ENCODE measurements at regions not wholly inside any gene's neighbourhood (a gene's known extent, or its start where the extent isn't known, plus 50 kb on each side); places are given as distances from the start of the nearest gene placed in this dataset.
"Not testable (repeated sequence)": the region's sequence is repeated elsewhere in the genome, so short reads cannot be mapped to it uniquely, and the experiment has no call there.

DNA sequence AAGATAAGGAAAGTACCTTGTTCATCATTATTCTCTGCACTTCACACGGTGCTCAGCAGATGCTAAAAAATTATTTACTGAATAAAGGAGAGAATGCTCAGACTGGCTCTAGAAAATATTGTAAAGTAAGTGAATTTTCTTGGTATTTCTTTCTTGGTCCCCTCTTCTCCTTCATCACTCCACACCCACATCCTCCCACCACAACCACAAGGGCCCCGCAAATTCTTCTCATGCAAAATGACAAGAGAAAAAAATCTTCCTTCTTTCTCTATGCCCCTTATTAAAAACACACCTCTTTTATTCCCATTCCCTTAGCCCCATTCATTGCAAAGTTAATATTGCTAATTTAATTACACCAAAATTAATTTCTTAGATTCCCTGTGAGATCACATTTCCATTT is 74.2 kb upstream of the NEDD4L start:
- no peak for DNase-seq
- no peak overlapping the region for H3K4me3 Mint-ChIP-seq
- H3K27me3 Mint-ChIP-seq: peaks cover 5% of the 10 kb centered on the region in 2 donors
- H3K27ac Mint-ChIP-seq: no peak overlapping the region
- H3K9me3 Mint-ChIP-seq: no peaks in the 10 kb centered on the region
- no peak for ATAC-seq (replicated peaks)
- H3K36me3 Mint-ChIP-seq: no peaks in the 10 kb centered on the region
- H3K4me1 Mint-ChIP-seq: peaks cover 0 to 5% of the 10 kb centered on the region in 2 donors

- Mint-ChIP-seq H3K4me3 (no peak overlapping the region), H3K27me3 (peaks cover 3 to 4% of the 10 kb centered on the region in 2 donors), H3K9me3 (no peaks in the 10 kb centered on the region), H3K36me3 (no peaks in the 10 kb centered on the region), H3K27ac (peak overlapping the region; percentile 68), H3K4me1 (peaks cover 2 to 4% of the 10 kb centered on the region in 2 donors)
- DNase-seq: no peak
- no peak for ATAC-seq (replicated peaks)
Observed at GRCh38 chr18:57965246-57965645, 78.8 kb upstream of the NEDD4L start.

DNA sequence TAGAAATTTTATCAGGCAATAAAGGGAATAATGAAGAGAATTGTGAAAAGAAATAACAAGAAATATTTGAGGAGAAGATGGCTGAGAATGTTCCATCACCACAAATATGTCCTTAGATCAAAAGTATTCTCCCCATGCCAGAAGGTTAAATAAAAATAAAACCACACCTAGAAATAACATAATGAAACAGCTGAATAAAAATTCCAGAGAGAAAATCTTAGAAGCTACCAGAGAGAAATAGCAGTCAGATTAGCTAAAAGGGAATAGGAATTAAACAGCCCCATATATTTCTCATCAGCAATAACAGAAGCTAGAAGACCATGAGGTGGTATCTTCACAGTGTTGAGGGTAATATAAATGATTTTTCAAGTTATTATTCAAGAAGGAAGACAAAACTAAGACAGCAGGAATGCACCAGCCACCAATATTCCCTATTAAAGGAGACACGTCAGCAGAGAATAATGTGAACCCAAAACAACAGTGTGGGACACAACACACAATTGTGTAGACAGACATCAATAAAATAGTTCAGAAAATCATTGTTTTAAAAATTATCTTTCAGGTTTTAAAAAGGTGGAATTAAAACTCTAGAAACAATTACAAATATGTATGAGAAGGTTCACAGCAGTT is 82.0 kb upstream of the NEDD4L start:
- H3K27ac Mint-ChIP-seq: no peak overlapping the region
- H3K4me3 Mint-ChIP-seq: no peak overlapping the region
- H3K36me3 Mint-ChIP-seq: no peaks in the 10 kb centered on the region
- H3K4me1 Mint-ChIP-seq: peaks cover 0 to 2% of the 10 kb centered on the region in 2 donors
- no peaks in the 10 kb centered on the region for H3K9me3 Mint-ChIP-seq
- peaks cover 0 to 8% of the 10 kb centered on the region in 2 donors for H3K27me3 Mint-ChIP-seq
- DNase-seq (no peak), ATAC-seq (replicated peaks) (no peak)

- ATAC-seq (replicated peaks): no peak
- no peaks in the 10 kb centered on the region for H3K9me3 Mint-ChIP-seq
- H3K4me1 Mint-ChIP-seq: peaks cover 0 to 2% of the 10 kb centered on the region in 2 donors
- no peak overlapping the region for H3K27ac Mint-ChIP-seq
- no peaks in the 10 kb centered on the region for H3K36me3 Mint-ChIP-seq
- DNase-seq: no peak
- no peak overlapping the region for H3K4me3 Mint-ChIP-seq
- H3K27me3 Mint-ChIP-seq: peaks cover 0 to 8% of the 10 kb centered on the region in 2 donors
Observed at GRCh38 chr18:57961411-57961810, 82.6 kb upstream of the NEDD4L start.

GRCh38 chr18:57959278-57959677 is 84.7 kb upstream of the NEDD4L start:
- ATAC-seq (replicated peaks): peak; percentile 76 to 88
- peaks cover 0 to 8% of the 10 kb centered on the region in 2 donors for H3K27me3 Mint-ChIP-seq
- H3K27ac Mint-ChIP-seq: no peak overlapping the region
- DNase-seq: peak; percentile 16
- H3K4me1 Mint-ChIP-seq: peaks cover 0 to 2% of the 10 kb centered on the region in 2 donors
- no peak overlapping the region for H3K4me3 Mint-ChIP-seq
- H3K9me3 Mint-ChIP-seq: no peaks in the 10 kb centered on the region
- H3K36me3 Mint-ChIP-seq: no peaks in the 10 kb centered on the region

DNA sequence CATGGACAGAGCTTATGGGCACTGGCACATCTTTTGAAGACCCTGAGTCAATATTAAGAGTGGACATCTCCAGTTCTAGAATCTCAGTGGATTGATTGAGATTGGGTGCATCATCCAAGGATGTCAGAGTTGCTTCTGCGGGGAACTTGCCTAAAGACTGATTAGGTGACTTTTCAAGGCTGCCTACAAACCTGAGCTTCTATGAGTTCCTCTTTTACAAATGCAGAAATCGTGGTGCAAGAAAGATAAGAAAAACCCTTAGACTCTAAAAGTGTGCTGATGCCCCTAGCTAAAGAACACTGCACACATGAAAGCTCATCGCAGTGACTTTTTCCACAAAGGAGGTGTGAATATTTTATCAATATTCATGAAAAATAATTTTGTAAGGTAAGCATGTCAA is 86.8 kb upstream of the NEDD4L start:
- peaks cover 0 to 8% of the 10 kb centered on the region in 2 donors for H3K27me3 Mint-ChIP-seq
- ATAC-seq (replicated peaks) (no peak), DNase-seq (no peak)
- H3K9me3 Mint-ChIP-seq: no peaks in the 10 kb centered on the region
- no peak overlapping the region for H3K4me3 Mint-ChIP-seq
- peaks cover 0 to 2% of the 10 kb centered on the region in 2 donors for H3K4me1 Mint-ChIP-seq
- no peak overlapping the region for H3K27ac Mint-ChIP-seq
- H3K36me3 Mint-ChIP-seq: no peaks in the 10 kb centered on the region

DNA sequence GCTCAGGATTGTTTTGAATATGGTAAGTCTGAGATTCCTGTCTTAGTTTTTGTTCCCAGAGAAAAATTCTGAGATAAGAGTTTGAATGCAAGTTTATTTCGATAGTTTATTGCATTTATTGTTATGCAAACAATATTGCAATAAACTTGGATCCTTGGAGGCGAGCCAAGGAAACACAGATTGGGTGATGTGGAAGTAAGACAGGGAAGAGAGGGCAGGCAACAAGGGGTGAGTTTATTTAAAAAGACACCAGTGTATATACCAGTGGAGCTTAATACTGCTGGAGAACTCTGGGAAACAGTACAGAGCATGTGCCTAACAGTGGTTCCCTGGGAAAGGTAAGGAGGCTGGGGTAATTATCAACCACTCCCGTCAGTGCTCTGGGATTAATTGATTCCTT is 87.5 kb upstream of the NEDD4L start:
- DNase-seq: no peak
- no peak for ATAC-seq (replicated peaks)
- H3K36me3 Mint-ChIP-seq: no peaks in the 10 kb centered on the region
- H3K4me3 Mint-ChIP-seq: no peak overlapping the region
- peaks cover 0 to 8% of the 10 kb centered on the region in 2 donors for H3K27me3 Mint-ChIP-seq
- H3K4me1 Mint-ChIP-seq: peaks cover 0 to 2% of the 10 kb centered on the region in 2 donors
- no peak overlapping the region for H3K27ac Mint-ChIP-seq
- no peaks in the 10 kb centered on the region for H3K9me3 Mint-ChIP-seq

GRCh38 chr18:57954935-57955334 is 89.1 kb upstream of the NEDD4L start:
- Mint-ChIP-seq H3K27me3 (peaks cover 0 to 5% of the 10 kb centered on the region in 2 donors), H3K36me3 (no peaks in the 10 kb centered on the region), H3K4me1 (no peaks in the 10 kb centered on the region), H3K9me3 (no peaks in the 10 kb centered on the region), H3K4me3 (no peak overlapping the region), H3K27ac (no peak overlapping the region)
- DNase-seq (no peak), ATAC-seq (replicated peaks) (no peak)

DNA sequence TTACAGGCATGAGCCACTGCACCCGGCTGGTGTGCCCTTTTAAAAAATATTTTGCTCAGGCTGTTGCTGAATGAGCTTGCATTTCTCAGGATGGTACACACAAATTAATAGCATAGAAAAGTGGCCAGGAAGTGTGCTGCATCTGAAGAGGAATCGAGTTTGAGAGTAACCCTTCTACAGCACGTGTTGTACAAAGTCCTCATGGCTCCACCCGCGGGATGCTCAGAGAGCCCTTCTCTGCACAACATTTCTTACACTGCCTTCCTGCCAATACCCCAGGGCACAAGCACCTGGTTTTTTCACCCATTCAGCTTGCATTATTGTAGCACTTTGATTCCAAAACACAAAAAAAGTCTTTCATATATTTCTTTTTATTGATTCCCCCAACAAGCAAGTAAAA is 90.1 kb upstream of the NEDD4L start:
- Mint-ChIP-seq H3K9me3 (no peaks in the 10 kb centered on the region), H3K27me3 (no peaks in the 10 kb centered on the region), H3K27ac (no peak overlapping the region), H3K4me3 (no peak overlapping the region), H3K4me1 (no peaks in the 10 kb centered on the region), H3K36me3 (no peaks in the 10 kb centered on the region)
- ATAC-seq (replicated peaks) (no peak), DNase-seq (no peak)

DNA sequence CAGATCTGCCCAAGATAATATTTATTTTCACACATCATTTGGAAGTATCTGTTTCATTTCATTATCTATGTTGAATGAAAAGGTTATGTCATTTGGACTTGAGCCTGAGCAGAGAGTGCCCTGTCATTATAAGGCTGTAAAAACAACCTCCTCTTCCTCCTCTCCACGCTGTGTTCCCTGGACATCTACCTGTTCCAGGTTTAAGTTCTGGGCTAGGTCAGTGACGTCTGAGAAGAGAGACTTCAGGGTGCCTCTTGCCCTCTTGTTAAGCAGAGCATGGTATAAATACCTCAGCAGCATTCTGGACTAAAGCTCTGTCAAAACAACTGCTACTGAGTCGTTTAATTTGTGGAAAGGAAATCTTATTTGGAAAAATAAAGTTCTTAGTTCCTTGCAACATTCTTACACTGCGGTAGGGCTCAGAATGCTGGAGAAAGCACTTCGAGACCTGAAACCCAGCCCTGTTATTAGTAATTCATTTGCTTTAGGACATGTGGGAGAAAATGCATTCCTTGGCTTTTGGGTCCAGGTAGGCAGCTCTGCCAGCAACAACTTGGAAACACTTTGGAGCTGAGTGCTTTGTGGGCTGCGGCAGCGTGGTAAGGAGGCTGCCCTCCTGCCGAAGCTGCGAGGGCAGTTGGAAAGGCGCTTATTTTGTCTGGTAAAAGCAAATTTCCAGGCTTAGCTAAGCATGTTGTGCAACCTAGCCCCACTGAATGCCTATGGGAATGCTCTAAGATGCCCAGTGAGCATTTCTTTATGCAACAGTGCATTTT is 91.8 kb upstream of the NEDD4L start:
- Mint-ChIP-seq H3K4me3 (no peak overlapping the region), H3K27ac (no peak overlapping the region), H3K36me3 (no peaks in the 10 kb centered on the region), H3K4me1 (no peaks in the 10 kb centered on the region), H3K27me3 (no peaks in the 10 kb centered on the region), H3K9me3 (no peaks in the 10 kb centered on the region)
- DNase-seq (no peak), ATAC-seq (replicated peaks) (no peak)

DNA sequence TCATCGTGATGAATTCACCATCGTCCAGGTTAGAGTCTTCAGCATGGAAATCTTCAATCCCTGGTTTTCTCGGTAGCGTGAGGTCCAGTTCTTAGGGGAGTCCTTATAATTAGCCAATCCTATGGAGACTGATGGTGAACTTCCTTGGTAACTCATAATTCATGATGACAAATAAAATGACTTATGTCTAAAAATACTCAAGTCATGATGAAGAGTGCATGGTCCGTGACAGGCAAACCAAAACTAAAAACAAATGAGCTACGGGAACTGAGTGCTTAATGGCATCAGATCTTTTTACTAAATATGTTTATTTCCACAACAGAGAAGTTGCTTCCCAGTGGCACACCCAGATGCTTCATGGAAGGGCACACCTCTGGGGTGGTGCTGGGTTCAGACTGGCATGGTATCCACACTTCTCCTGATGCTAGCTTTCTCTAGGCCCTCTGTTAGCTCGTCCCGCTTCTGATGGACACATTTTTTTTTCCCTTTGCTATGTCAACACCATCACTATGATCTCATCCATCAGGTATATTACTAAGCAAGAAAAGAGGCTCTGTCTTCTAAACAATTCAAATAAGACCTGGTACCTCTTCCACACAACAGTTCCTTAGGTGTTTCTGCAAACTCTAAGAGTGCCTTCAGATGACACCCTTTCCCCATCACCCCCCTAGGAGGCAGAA is 92.8 kb upstream of the NEDD4L start:
- Mint-ChIP-seq H3K36me3 (no peaks in the 10 kb centered on the region), H3K4me3 (no peak overlapping the region), H3K27me3 (no peaks in the 10 kb centered on the region), H3K27ac (no peak overlapping the region), H3K9me3 (no peaks in the 10 kb centered on the region), H3K4me1 (no peaks in the 10 kb centered on the region)
- DNase-seq: no peak
- ATAC-seq (replicated peaks): peak; percentile 55 to 67

GRCh38 chr18:57950542-57950941 is 93.5 kb upstream of the NEDD4L start:
- Mint-ChIP-seq H3K4me1 (no peaks in the 10 kb centered on the region), H3K27ac (no peak overlapping the region), H3K27me3 (no peaks in the 10 kb centered on the region), H3K36me3 (no peaks in the 10 kb centered on the region), H3K9me3 (no peaks in the 10 kb centered on the region), H3K4me3 (no peak overlapping the region)
- ATAC-seq (replicated peaks) (no peak), DNase-seq (no peak)

DNA sequence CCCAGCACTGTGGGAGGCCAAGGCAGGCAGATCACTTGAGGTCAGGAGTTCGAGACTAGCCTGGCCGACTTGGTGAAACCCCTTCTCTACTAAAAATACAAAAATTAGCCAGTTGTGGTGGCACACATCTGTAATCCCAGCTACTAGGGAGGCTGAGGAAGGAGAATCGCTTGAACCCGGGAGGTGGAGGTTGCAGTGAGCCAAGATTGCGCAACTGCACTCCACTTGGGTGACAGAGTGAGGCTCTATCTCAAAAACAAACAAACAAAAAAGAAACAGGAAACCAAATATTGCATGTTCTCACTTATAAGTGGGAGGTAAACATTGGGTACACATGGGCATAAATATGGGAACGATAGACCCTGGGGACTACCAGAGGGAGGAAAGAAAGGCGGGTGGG is 94.7 kb upstream of the NEDD4L start:
- not testable (repeated sequence) for H3K27me3 Mint-ChIP-seq; H3K9me3 Mint-ChIP-seq; H3K4me1 Mint-ChIP-seq; H3K4me3 Mint-ChIP-seq; DNase-seq; ATAC-seq (replicated peaks); H3K27ac Mint-ChIP-seq; H3K36me3 Mint-ChIP-seq

DNA sequence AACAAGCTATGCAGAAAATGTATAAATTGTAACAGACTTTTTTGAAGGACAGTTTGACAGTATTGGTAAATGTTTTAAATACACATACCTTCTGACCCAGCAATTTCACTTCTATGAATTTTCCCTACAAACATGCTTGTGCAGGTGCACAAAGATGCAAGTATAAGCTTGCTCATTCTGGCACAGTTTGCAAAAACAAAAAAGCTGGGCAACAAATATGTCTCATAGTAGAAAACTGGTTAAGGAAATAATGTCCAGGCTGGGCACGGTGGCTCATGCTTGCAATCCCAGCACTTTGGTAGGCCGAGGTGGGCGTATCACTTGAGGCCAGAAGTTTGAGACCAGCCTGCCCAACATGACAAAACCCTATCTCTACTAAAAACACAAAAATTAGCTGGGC is 96.9 kb upstream of the NEDD4L start:
- Mint-ChIP-seq H3K27me3 (peaks cover 6 to 11% of the 10 kb centered on the region in 2 donors), H3K36me3 (no peaks in the 10 kb centered on the region), H3K27ac (no peak overlapping the region), H3K9me3 (no peaks in the 10 kb centered on the region), H3K4me1 (peaks cover 0 to 2% of the 10 kb centered on the region in 2 donors), H3K4me3 (no peak overlapping the region)
- DNase-seq (no peak), ATAC-seq (replicated peaks) (no peak)

DNA sequence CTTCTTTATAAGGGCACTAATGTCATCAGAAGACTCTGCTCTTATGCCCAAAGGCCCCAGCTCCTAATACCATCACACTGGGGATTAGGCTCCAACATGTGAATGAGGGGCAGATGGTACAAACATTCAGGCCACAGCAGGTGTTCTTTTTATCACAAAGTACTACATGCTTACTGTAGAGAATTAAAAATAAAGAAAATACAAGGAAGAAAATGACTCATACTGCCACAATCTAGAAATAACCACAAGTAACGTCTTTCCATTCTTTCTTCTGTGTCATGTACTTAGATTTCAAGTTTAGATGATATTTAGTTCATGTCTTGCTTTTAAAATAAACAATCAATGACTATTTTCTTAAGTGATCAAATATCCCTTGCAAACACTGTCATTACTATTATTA is 100.3 kb upstream of the NEDD4L start:
- H3K27ac Mint-ChIP-seq: no peak overlapping the region
- no peak for ATAC-seq (replicated peaks)
- no peak overlapping the region for H3K4me3 Mint-ChIP-seq
- no peak for DNase-seq
- no peaks in the 10 kb centered on the region for H3K36me3 Mint-ChIP-seq
- peaks cover 9 to 17% of the 10 kb centered on the region in 2 donors for H3K27me3 Mint-ChIP-seq
- H3K4me1 Mint-ChIP-seq: peaks cover 0 to 2% of the 10 kb centered on the region in 2 donors
- H3K9me3 Mint-ChIP-seq: no peaks in the 10 kb centered on the region
